ENCODE measurements at regions not wholly inside any gene's neighbourhood (a gene's known extent, or its start where the extent isn't known, plus 50 kb on each side); places are given as distances from the start of the nearest gene placed in this dataset.

DNA sequence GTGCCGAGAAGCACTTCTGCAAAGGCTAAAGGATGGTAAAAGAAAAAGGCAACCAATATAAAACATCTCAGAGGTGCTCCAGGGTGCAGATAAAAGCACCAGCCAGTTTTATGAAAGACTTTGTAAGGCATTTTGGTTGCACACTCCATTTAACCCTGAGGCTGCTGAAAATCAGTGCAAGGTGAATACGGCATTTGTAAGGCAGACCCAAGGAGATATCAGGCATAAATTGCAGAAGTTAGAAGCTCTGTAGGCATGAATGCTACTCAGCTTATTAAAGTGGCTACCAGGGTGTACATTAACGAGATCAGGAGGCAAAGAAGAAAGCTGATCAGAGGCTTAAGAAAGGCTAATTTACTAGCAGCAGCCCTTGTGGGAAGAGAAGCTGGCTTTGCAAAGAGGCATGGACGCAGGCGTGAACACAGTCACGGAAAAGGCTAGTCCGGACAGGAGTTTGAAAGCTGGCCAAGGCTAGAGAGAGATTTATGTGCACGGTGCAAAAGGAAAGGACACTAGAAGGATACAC is 99.6 kb downstream of the ZNF429 start:
- H3K9me3 ChIP-seq: no peaks in the 10 kb centered on the region
- intact Hi-C loops (cut with DNase I, micrococcal nuclease): no loop called here
- H3K36me3 ChIP-seq (ENCODE audit: low read depth): no peaks in the 10 kb centered on the region
- H3K4me1 ChIP-seq (ENCODE audit: low read depth): peaks cover 20% of the 10 kb centered on the region
- H3K4me3 ChIP-seq: no peak overlapping the region
- ATAC-seq (peak; percentile 43), DNase-seq (peak in 2 of 3 donors; percentile 38 to 45)
- TF ChIP-seq, protein P1, sequence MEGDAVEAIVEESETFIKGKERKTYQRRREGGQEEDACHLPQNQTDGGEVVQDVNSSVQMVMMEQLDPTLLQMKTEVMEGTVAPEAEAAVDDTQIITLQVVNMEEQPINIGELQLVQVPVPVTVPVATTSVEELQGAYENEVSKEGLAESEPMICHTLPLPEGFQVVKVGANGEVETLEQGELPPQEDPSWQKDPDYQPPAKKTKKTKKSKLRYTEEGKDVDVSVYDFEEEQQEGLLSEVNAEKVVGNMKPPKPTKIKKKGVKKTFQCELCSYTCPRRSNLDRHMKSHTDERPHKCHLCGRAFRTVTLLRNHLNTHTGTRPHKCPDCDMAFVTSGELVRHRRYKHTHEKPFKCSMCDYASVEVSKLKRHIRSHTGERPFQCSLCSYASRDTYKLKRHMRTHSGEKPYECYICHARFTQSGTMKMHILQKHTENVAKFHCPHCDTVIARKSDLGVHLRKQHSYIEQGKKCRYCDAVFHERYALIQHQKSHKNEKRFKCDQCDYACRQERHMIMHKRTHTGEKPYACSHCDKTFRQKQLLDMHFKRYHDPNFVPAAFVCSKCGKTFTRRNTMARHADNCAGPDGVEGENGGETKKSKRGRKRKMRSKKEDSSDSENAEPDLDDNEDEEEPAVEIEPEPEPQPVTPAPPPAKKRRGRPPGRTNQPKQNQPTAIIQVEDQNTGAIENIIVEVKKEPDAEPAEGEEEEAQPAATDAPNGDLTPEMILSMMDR (IDR thresholded peaks at IDR 0.05): no peak

All from mucosa of descending colon (tissue), 3 donors.